Dedifferentiated amniotic fluid mesenchymal stem cell (primary cell): ENCODE measurements at regions not wholly inside any gene's neighbourhood (a gene's known extent, or its start where the extent isn't known, plus 50 kb on each side); places are given as distances from the start of the nearest gene placed in this dataset.

Experiments used
- DNase-seq: peaks from one replicate; pipeline ENCODE4 v3.0.0-alpha.2; 2016; ENCODE audit errors: extremely low spot score

GRCh38 chr7:25885057-25885576 lies 266.9 kb upstream of the NFE2L3 start:
- no peak for DNase-seq

- DNase-seq: no peak
These were observed 265.4 kb upstream of the NFE2L3 start for GRCh38 chr7:25886387-25887240.

GRCh38 chr7:25887266-25887665 lies 264.7 kb upstream of the NFE2L3 start:
- no peak for DNase-seq

- DNase-seq: no peak
These were observed 264.0 kb upstream of the NFE2L3 start for GRCh38 chr7:25887795-25888559.

DNA sequence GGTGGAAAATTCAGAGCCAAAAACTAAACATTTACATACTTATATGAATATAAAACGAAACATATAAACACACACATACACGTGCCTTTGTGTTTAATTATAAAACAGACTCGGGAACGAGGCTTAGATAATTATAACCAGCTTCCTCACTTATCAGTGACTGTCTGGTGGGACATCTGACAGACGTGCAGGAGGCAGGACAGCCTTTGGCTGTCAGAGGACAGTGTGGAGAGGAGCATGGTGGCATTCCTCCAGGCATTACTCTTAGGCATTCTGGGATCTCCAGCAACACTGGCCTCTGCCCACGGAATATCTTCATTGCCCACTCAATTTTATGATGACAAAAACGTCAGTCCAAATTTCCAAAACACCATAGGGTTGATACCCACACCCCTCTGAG lies 262.2 kb upstream of the NFE2L3 start:
- no peak for DNase-seq

- no peak for DNase-seq
These were observed 260.4 kb upstream of the NFE2L3 start for GRCh38 chr7:25891591-25891990.

GRCh38 chr7:25893436-25893835 lies 258.6 kb upstream of the NFE2L3 start:
- no peak for DNase-seq

GRCh38 chr7:25894002-25894901 lies 257.7 kb upstream of the NFE2L3 start:
- no peak for DNase-seq

DNA sequence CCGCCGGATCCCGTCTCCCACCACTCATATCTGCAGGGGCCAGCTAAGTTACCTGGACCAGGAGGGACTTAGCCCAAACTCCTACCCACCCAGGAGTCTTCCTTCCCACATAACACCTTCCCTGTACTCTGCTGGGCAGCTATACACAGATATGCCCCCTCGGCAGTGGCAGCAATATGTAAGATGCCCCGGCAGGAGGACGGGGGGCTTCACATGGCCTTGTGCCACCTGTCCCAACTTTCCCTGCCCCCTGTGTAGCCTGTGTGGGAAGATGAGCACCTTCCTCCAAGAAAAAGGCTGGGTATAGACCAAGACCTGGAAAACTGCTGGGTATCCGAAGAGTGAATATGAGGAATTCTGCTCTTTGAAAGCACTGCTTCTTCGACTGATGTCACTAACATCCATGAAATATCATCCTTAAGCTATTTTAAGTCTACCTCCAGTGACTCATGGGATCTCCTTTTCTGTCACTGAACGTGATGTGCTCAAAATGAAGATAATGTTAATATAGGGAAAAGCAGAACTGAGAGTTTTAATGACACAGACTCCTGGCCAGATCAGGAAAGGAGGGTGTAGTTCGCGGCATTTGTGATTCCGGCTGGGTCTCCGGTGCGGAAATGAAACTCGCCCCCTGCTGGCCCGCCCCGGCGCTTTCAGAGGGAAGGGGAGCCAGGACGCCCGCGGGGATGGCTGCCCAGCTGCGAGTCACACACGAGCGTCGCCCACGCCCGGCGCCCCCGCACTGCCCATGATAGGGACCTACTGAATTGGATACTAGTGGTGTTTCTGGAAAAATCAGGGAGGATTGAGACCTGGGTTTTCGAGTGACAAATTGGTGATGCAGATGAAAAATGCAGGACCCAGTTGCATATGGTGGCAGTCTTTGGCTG lies 256.9 kb upstream of the NFE2L3 start:
- no peak for DNase-seq

DNA sequence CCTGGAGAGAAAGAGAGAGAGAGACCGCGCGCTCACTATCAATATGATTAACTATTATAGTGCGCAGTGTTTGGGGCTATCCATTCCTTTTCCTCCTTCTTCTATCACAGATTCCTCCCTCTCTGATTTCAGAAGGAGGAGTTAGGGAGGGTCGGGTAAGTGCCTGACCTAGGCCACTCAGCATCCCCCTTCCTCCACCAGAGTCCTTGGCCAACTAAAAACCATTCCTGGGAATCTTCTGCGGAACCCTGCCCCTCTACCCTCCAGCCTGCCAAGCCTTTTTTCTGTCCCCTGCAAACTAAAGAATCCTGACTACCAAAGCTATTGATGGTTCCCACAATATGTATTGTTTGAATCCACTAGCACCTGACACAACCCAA lies 256.2 kb upstream of the NFE2L3 start:
- no peak for DNase-seq

- no peak for DNase-seq
These were observed 254.7 kb upstream of the NFE2L3 start for GRCh38 chr7:25897261-25897782.

GRCh38 chr7:25900245-25900644 lies 251.8 kb upstream of the NFE2L3 start:
- no peak for DNase-seq

DNA sequence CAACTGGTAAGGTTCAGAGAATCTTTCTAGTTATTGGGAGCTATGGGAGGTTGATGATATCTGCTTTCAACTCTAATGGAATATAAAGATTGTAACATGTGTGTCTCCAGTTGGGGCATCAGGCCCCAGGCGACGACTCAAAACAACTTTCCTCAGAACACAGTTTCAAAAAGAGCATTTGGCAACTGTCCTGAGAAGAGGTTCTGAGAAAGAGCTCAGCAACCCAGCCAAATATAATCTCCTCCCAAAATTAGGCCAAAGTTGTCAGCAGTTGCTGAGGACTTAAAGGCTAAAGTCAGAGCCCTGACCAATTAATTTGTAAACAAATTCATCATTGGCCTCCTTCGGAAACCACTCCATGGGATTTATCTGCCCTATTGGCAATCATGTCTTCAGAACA lies 251.1 kb upstream of the NFE2L3 start:
- no peak for DNase-seq

DNA sequence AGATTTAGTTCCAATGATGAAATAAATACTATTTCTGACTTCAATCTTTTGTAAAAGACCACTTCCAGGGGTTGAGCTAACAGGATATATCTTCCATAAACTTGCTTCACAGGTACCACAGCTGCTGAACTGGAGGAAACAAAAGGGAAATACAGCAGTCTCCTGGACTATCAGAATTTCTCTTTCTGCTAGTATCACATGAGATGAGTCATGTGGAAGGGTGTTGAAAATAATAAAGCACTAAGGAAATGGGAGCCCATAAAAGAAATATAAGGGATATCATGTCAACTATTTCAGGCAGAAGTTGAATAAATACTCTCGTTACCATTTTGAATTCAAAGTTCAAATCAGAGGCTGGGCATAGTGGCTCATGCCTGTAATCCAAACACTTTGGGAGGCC lies 250.3 kb upstream of the NFE2L3 start:
- no peak for DNase-seq

GRCh38 chr7:25906003-25906402 lies 246.0 kb upstream of the NFE2L3 start:
- DNase-seq: no peak

- no peak for DNase-seq
These were observed 245.2 kb upstream of the NFE2L3 start for GRCh38 chr7:25906760-25907159.

DNA sequence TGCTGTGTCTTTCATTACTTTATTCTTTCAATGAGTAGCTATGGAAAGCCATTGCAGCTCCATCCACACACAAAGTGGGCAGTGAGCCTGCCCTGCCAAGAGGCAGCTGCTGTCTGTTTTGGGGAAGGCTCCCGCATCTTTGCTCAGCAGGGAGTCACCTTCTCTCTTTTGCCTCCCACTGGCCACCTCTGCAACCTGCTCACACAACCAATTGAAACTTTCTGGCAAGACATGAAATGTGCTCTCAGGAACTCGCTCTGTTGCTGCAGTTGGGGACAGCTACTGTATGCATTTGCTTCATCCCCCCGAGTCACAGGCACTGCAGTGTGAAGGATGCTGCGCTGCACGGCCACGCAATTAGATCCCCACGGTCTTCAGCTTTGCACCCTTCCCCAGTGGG lies 244.8 kb upstream of the NFE2L3 start:
- no peak for DNase-seq

DNA sequence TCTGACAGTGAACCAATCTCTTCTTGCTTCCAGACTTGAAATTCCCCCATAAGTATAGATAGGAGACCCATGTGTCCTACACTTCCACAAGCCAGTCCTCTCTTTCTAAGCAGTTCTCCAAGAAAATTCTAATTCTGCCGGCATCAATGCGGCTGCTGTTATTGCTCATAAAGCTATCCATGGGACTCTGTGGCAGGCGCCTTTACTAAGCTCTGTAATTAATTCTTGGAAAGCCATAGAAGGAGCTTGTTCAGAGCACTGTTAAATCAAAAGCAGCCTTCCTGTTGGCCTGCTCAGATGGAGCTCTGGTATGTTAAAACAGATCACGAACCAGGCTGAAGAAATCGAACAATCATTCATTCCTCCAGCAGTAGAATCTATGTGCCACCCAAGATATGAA lies 244.3 kb upstream of the NFE2L3 start:
- no peak for DNase-seq

- no peak for DNase-seq
These were observed 243.6 kb upstream of the NFE2L3 start for GRCh38 chr7:25908154-25908949.
